ENCODE measurements at regions not wholly inside any gene's neighbourhood (a gene's known extent, or its start where the extent isn't known, plus 50 kb on each side); places are given as distances from the start of the nearest gene placed in this dataset.

DNA sequence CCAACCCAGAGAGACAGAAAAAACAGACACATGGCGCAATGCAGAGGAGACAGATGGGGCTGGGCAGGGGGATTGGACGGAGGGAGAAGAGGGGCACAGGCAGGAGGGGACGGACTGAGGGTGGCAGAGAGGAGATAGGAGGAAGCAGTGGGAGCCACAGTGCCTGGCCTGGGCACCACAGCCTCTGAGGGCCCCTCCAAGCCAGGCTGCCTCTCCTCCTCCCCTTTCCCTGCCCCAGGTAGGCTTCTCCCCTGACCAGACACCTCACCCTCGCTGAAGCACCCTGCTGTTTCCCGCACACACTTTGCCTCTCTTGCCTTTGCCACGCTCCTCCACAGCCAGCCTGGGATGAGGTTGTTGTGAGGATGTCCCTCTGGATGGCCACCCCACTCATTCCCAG lies 84.0 kb upstream of the PRR20G start:
- no peak for TF ChIP-seq POLR2A (IDR thresholded peaks at IDR 0.05)
- TF ChIP-seq, protein P1, sequence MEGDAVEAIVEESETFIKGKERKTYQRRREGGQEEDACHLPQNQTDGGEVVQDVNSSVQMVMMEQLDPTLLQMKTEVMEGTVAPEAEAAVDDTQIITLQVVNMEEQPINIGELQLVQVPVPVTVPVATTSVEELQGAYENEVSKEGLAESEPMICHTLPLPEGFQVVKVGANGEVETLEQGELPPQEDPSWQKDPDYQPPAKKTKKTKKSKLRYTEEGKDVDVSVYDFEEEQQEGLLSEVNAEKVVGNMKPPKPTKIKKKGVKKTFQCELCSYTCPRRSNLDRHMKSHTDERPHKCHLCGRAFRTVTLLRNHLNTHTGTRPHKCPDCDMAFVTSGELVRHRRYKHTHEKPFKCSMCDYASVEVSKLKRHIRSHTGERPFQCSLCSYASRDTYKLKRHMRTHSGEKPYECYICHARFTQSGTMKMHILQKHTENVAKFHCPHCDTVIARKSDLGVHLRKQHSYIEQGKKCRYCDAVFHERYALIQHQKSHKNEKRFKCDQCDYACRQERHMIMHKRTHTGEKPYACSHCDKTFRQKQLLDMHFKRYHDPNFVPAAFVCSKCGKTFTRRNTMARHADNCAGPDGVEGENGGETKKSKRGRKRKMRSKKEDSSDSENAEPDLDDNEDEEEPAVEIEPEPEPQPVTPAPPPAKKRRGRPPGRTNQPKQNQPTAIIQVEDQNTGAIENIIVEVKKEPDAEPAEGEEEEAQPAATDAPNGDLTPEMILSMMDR (IDR thresholded peaks at IDR 0.05) = no peak

Measured in testis (tissue), 2 donors.